Caco-2 (cell line): ENCODE measurements at regions not wholly inside any gene's neighbourhood (a gene's known extent, or its start where the extent isn't known, plus 50 kb on each side); places are given as distances from the start of the nearest gene placed in this dataset.

ENCODE experiments used
- BruUV-seq: library from RNA; stranded (reverse); fragments of 400-500 nt; replicated peaks from 2 replicates; lab custom pipeline; 2021; lab: Mats Ljungman, UMichigan
- CTCF ChIA-PET: fragments of 300-600 bp; sonication (Branson Sonifier 250); formaldehyde crosslinking; loops from one replicate; lab custom pipeline; 2022; ENCODE audit warnings: antibody characterized with exemption; lab: Charles Lee
- POLR2A ChIA-PET: fragments of 300-600 bp; sonication (Branson Sonifier 250); formaldehyde crosslinking; loops from one replicate; lab custom pipeline; 2022; ENCODE audit warnings: antibody characterized with exemption; lab: Charles Lee
- DNase-seq, 2 experiments: peaks; one replicate each; pipeline versions ENCODE4 v3.0.0 to v3.0.0-alpha.2; 2020 to 2022
- H3K27me3 ChIP-seq: replicated peaks from 2 replicates; pipeline ENCODE4 v1.6.0; 2011; ENCODE audit warnings: low read length; ENCODE audit not compliant: control insufficient read depth, insufficient read depth
- H3K36me3 ChIP-seq: 2 replicates; pipeline ENCODE4 v1.5.1; 2011; ENCODE audit warnings: low read length; ENCODE audit not compliant: control insufficient read depth, insufficient read depth
- H3K4me1 ChIP-seq: fragments of 250-450 bp; sonication (Bioruptor Pico); 2 replicates; pipeline ENCODE4 v1.5.1; 2020; ENCODE audit warnings: mild to moderate bottlenecking
- H3K4me3 ChIP-seq: 2 replicates; pipeline ENCODE4 v1.5.1; 2011; ENCODE audit warnings: low read depth, mild to moderate bottlenecking, control low read depth, low read length
- H3K9me3 ChIP-seq: fragments of 250-450 bp; sonication (Bioruptor Pico); 2 replicates; pipeline ENCODE4 v1.5.1; 2020; ENCODE audit warnings: mild to moderate bottlenecking, moderate library complexity
- H3K27ac Mint-ChIP-seq: one replicate; pipeline ENCODE4 v1.8.0; 2022; ENCODE audit warnings: mixed read lengths; ENCODE audit not compliant: unreplicated experiment
- H3K27me3 Mint-ChIP-seq: one replicate; pipeline ENCODE4 v1.8.0; 2022; ENCODE audit warnings: mixed read lengths; ENCODE audit not compliant: insufficient read depth, unreplicated experiment
- H3K36me3 Mint-ChIP-seq: one replicate; pipeline ENCODE4 v1.8.0; 2022; ENCODE audit warnings: mild to moderate bottlenecking, mixed read lengths; ENCODE audit not compliant: insufficient read depth, unreplicated experiment
- H3K4me1 Mint-ChIP-seq: one replicate; pipeline ENCODE4 v1.8.0; 2022; ENCODE audit warnings: low read depth, mixed read lengths; ENCODE audit not compliant: unreplicated experiment
- H3K4me3 Mint-ChIP-seq: one replicate; pipeline ENCODE4 v1.8.0; 2022; ENCODE audit warnings: mild to moderate bottlenecking, moderate library complexity, mixed read lengths; ENCODE audit not compliant: unreplicated experiment
- H3K9me3 Mint-ChIP-seq: one replicate; pipeline ENCODE4 v1.8.0; 2022; ENCODE audit warnings: mixed read lengths; ENCODE audit not compliant: unreplicated experiment
- intact Hi-C: fragments of 100-400 bp; cut with micrococcal nuclease; formaldehyde crosslinking; loops from one replicate; pipeline ENCODE4 v1.10.0; 2022; ENCODE audit not compliant: unreplicated experiment
- TF ChIP-seq, protein P1 (sequence below), 2 experiments: fragments of 200-600 bp in 1 of 2; IDR thresholded peaks; 1 replicate in 1 of 2; 2 replicates in 1 of 2; pipeline versions ENCODE4 v1.5.1 to v1.8.0; 2011 to 2022; ENCODE audit warnings: antibody characterized with exemption in 1 of 2, control low read depth in 1 of 2, inconsistent platforms in 1 of 2, low read depth in 1 of 2, low read length in 1 of 2, mild to moderate bottlenecking in 1 of 2, moderate library complexity in 1 of 2; ENCODE audit not compliant: insufficient read depth in 1 of 2, severe bottlenecking in 1 of 2, unreplicated experiment in 1 of 2

DNA sequence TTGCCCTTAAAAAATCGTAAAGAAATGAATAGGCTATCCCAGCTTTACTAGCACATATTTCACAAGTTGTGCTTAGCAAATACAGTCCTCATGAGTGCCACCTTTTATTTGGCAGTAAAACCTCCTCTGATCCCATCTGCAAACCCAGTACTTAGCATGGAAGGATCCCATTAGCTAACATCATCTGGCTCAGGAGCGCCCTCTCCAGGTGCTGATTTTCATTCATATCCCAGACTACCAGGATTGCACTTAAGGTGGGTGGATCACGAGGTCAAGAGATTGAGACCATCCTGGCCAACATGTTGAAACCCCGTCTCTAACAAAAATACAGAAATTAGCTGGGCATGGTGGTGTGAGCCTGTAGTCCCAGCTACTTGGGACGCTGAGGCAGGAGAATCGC, 76.1 kb upstream of the PAX6 start:
- no peak for DNase-seq

DNA sequence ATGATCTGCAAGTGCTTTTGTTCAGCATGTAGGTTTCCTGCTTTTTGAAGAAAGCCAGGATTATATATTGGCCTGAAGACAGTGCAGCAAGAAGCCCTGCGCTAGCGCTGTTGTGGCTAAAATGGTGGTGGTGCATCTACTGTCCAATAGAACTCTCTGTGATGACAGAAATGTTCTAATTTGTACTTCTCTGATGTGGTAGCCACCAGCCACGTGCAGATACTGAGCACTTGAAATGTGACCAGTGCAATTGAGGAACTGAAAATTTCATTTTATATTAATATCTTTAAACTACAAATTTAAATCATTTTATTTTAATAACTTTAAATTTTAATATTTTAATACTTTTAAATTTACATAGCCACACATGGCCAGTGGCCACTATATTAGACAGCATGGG, 73.0 kb upstream of the PAX6 start:
- BruUV-seq, result no TSS peak
- Mint-ChIP-seq H3K4me1 (no peaks in the 10 kb centered on the region), H3K27me3 (peaks cover 26% of the 10 kb centered on the region), H3K36me3 (no peaks in the 10 kb centered on the region), H3K9me3 (no peaks in the 10 kb centered on the region), H3K4me3 (no peak overlapping the region), H3K27ac (no peak overlapping the region)
- TF ChIP-seq, protein P1, sequence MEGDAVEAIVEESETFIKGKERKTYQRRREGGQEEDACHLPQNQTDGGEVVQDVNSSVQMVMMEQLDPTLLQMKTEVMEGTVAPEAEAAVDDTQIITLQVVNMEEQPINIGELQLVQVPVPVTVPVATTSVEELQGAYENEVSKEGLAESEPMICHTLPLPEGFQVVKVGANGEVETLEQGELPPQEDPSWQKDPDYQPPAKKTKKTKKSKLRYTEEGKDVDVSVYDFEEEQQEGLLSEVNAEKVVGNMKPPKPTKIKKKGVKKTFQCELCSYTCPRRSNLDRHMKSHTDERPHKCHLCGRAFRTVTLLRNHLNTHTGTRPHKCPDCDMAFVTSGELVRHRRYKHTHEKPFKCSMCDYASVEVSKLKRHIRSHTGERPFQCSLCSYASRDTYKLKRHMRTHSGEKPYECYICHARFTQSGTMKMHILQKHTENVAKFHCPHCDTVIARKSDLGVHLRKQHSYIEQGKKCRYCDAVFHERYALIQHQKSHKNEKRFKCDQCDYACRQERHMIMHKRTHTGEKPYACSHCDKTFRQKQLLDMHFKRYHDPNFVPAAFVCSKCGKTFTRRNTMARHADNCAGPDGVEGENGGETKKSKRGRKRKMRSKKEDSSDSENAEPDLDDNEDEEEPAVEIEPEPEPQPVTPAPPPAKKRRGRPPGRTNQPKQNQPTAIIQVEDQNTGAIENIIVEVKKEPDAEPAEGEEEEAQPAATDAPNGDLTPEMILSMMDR (IDR thresholded peaks at IDR 0.05; ENCODE audit: insufficient read depth in 1 of 2, low read depth in 1 of 2, low read length in 1 of 2, severe bottlenecking in 1 of 2, unreplicated experiment in 1 of 2), result no peak
- H3K36me3 ChIP-seq, result no peaks in the 10 kb centered on the region
- H3K4me1 ChIP-seq, result no peaks in the 10 kb centered on the region
- POLR2A ChIA-PET, result no interaction called here
- H3K27me3 ChIP-seq, result no peaks in the 10 kb centered on the region
- DNase-seq, result no peak
- H3K9me3 ChIP-seq, result no peaks in the 10 kb centered on the region
- intact Hi-C loops, result no loop called here
- CTCF ChIA-PET, result no interaction called here
- no peak overlapping the region for H3K4me3 ChIP-seq

More for the DNA sequence above, 76.1 kb upstream of the PAX6 start:
- ChIA-PET POLR2A (no interaction called here), CTCF (no interaction called here)
- Histone ChIP-seq H3K36me3 (no peaks in the 10 kb centered on the region), H3K4me3 (no peak overlapping the region), H3K27me3 (no peaks in the 10 kb centered on the region), H3K9me3 (no peaks in the 10 kb centered on the region; the same call in 1 of the 2 replicates), H3K4me1 (no peaks in the 10 kb centered on the region)
- Mint-ChIP-seq H3K27me3 (peaks cover 24% of the 10 kb centered on the region), H3K27ac (no peak overlapping the region), H3K9me3 (no peaks in the 10 kb centered on the region), H3K36me3 (no peaks in the 10 kb centered on the region), H3K4me1 (no peaks in the 10 kb centered on the region), H3K4me3 (no peak overlapping the region)
- TF ChIP-seq, protein P1 (IDR thresholded peaks at IDR 0.05; ENCODE audit: insufficient read depth in 1 of 2, low read depth in 1 of 2, low read length in 1 of 2, severe bottlenecking in 1 of 2, unreplicated experiment in 1 of 2), result no peak
- BruUV-seq, result no TSS peak
- intact Hi-C loops, result no loop called here

DNA sequence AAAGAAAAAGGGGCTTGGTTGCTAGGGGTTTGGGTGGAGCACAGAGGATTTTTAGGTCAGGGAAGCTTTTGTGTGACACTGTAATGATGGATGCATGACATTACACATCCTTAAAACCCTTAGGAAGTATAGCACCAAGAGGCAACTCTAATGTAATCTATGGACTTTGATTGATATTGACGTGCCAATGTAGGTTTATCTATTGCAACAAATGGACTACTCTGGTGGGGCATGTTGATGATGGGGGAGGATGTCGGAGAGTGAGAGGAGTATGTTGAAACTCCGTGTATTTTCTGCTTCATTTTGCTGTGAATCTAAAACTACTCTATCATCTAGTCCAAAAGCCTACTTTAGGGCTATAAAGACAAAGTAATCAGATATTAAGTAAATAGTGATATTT, 72.3 kb upstream of the PAX6 start:
- CTCF ChIA-PET, result no interaction called here
- H3K36me3 Mint-ChIP-seq, result no peaks in the 10 kb centered on the region
- no peak overlapping the region for H3K4me3 ChIP-seq
- no peaks in the 10 kb centered on the region for H3K4me1 ChIP-seq
- H3K27ac Mint-ChIP-seq, result no peak overlapping the region
- peaks cover 21% of the 10 kb centered on the region for H3K27me3 Mint-ChIP-seq
- BruUV-seq, result no TSS peak
- TF ChIP-seq, protein P1 (IDR thresholded peaks at IDR 0.05; ENCODE audit: insufficient read depth in 1 of 2, low read depth in 1 of 2, low read length in 1 of 2, severe bottlenecking in 1 of 2, unreplicated experiment in 1 of 2), result no peak
- H3K27me3 ChIP-seq, result no peaks in the 10 kb centered on the region
- intact Hi-C loops, result no loop called here
- H3K36me3 ChIP-seq, result no peaks in the 10 kb centered on the region
- H3K4me3 Mint-ChIP-seq, result no peak overlapping the region
- no peaks in the 10 kb centered on the region for H3K4me1 Mint-ChIP-seq
- H3K9me3 ChIP-seq, result no peaks in the 10 kb centered on the region
- DNase-seq, result no peak
- H3K9me3 Mint-ChIP-seq, result no peaks in the 10 kb centered on the region
- POLR2A ChIA-PET, result no interaction called here
